Activated naive CD8-positive, alpha-beta T cell treated with anti-CD3 and anti-CD28 coated beads for 36 hours (primary cell): ENCODE measurements at regions not wholly inside any gene's neighbourhood (a gene's known extent, or its start where the extent isn't known, plus 50 kb on each side); places are given as distances from the start of the nearest gene placed in this dataset.

ENCODE experiments used
- DNase-seq: peaks from one replicate; pipeline ENCODE4 v3.0.0; 2021
- H3K27ac Mint-ChIP-seq: one replicate; pipeline ENCODE4 v1.8.0; 2022; ENCODE audit warnings: mild to moderate bottlenecking, moderate library complexity, mixed read lengths
- H3K27me3 Mint-ChIP-seq: one replicate; pipeline ENCODE4 v1.8.0; 2022; ENCODE audit warnings: mild to moderate bottlenecking, mixed read lengths
- H3K36me3 Mint-ChIP-seq: one replicate; pipeline ENCODE4 v1.8.0; 2021; ENCODE audit warnings: mild to moderate bottlenecking, mixed read lengths
- H3K4me1 Mint-ChIP-seq: one replicate; pipeline ENCODE4 v1.8.0; 2021; ENCODE audit warnings: mixed read lengths
- H3K4me3 Mint-ChIP-seq: one replicate; pipeline ENCODE4 v1.8.0; 2022; ENCODE audit warnings: mild to moderate bottlenecking, moderate library complexity, mixed read lengths
- H3K9me3 Mint-ChIP-seq: one replicate; pipeline ENCODE4 v1.8.0; 2022; ENCODE audit warnings: mixed read lengths

DNA sequence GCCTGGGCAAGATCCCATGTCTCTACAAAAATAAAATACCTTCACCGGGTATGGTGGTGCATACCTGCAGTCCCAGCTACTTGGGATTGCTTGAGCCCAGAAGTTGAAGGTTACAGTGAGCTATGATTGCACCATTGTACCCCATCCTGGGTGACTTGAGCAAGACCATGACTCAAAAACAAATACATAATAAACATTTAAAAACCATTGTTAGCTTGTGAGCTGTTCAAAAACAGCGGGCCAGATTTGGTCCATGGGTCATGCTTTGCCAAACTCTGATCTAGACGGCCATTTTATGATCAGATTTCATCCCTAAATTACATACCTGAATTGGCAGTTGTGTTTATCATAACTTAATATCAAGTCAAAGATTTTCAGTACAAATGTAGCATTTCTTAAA, 76.0 kb upstream of the GPM6B start:
- Mint-ChIP-seq H3K27me3 (no peaks in the 10 kb centered on the region), H3K27ac (no peak overlapping the region), H3K9me3 (no peaks in the 10 kb centered on the region), H3K36me3 (no peaks in the 10 kb centered on the region), H3K4me1 (no peaks in the 10 kb centered on the region), H3K4me3 (no peak overlapping the region)
- no peak for DNase-seq

DNA sequence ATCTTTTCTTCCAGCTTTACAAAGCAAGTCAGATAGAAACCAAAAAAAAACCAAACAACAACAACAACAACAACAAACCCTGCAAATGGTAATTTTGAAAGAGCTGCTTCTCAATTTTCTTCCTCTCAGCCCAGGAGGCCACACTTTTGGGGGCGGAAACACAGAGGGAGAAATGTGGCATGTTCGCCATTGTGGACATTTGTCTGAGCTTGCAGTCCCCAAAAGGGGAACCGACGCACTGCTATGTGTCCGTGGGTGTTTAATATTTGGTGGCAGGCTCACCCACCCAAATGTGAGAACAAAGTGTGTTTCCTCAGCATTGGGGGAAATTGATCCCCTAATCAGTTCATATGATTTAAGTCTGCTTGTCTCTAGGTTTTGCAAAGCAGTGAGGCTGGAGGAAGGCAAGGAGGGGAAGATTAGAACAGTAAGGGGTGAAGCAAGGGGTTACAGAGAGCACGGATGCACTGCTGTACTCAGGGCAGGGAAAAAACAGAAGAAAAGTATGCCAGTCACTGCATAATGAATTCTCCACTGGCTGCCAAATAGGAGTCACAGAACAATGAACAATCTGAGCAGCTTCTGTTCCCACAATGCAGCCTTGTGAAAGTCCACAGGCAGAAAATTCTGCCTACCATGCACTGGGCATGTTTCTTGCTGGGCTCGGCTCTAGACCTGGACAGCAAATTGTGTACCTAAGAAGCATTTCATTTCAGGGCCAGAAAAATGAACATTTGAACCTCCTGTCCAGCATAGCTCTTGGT, 74.7 kb upstream of the GPM6B start:
- DNase-seq = no peak
- no peaks in the 10 kb centered on the region for H3K36me3 Mint-ChIP-seq
- no peaks in the 10 kb centered on the region for H3K4me1 Mint-ChIP-seq
- no peak overlapping the region for H3K27ac Mint-ChIP-seq
- no peaks in the 10 kb centered on the region for H3K9me3 Mint-ChIP-seq
- H3K27me3 Mint-ChIP-seq = no peaks in the 10 kb centered on the region
- no peak overlapping the region for H3K4me3 Mint-ChIP-seq

GRCh38 chrX:13890806-13891205, 73.9 kb upstream of the GPM6B start:
- H3K27me3 Mint-ChIP-seq = no peaks in the 10 kb centered on the region
- H3K4me1 Mint-ChIP-seq = no peaks in the 10 kb centered on the region
- DNase-seq = no peak
- H3K4me3 Mint-ChIP-seq = no peak overlapping the region
- H3K9me3 Mint-ChIP-seq = no peaks in the 10 kb centered on the region
- H3K27ac Mint-ChIP-seq = no peak overlapping the region
- H3K36me3 Mint-ChIP-seq = no peaks in the 10 kb centered on the region

DNA sequence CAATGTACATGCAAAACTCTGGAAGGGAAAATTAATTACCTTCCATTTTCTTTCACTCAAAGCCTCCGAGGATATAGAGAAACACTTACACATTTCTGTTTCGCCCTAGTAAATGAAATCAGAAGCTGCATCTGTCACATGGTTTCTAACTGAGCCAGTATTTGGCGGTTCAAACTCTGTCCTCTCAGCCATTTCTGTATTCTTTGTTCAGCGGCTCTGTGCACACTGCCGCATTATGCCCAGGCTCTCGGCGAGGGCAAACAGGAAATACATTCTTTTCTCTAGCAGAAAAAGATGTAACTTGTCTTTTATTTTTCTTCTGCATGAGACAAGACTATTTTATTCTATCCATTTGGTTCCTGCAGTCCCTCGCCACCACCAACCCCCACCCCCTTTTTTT, 71.4 kb upstream of the GPM6B start:
- Mint-ChIP-seq H3K27me3 (no peaks in the 10 kb centered on the region), H3K9me3 (no peaks in the 10 kb centered on the region), H3K4me1 (no peaks in the 10 kb centered on the region), H3K36me3 (no peaks in the 10 kb centered on the region), H3K27ac (no peak overlapping the region), H3K4me3 (no peak overlapping the region)
- DNase-seq = no peak

DNA sequence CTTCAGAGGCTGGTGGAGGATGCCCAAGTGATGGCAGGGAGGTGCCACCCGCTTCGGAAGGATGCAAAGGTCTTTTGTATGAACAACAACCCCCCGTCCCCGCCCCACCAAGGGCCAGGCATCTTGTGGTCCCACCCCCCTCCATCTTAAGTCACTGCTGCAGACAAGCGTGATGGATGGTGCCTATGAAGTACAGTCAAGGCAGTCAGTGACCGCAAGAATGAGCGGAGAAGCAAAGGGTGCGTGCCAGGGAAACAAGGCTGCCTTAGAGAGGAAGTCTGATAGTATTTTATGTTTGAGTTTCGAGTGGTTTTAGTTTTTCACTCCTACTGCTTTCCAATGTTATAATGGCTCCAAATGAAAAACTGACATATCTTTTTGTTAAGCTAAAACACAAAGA, 68.7 kb upstream of the GPM6B start:
- no peaks in the 10 kb centered on the region for H3K4me1 Mint-ChIP-seq
- no peak overlapping the region for H3K4me3 Mint-ChIP-seq
- no peaks in the 10 kb centered on the region for H3K27me3 Mint-ChIP-seq
- H3K27ac Mint-ChIP-seq = no peak overlapping the region
- H3K9me3 Mint-ChIP-seq = no peaks in the 10 kb centered on the region
- H3K36me3 Mint-ChIP-seq = no peaks in the 10 kb centered on the region
- no peak for DNase-seq

GRCh38 chrX:13876652-13877051, 59.8 kb upstream of the GPM6B start:
- H3K4me1 Mint-ChIP-seq = no peaks in the 10 kb centered on the region
- H3K4me3 Mint-ChIP-seq = no peak overlapping the region
- H3K27me3 Mint-ChIP-seq = peaks cover 4% of the 10 kb centered on the region

DNA sequence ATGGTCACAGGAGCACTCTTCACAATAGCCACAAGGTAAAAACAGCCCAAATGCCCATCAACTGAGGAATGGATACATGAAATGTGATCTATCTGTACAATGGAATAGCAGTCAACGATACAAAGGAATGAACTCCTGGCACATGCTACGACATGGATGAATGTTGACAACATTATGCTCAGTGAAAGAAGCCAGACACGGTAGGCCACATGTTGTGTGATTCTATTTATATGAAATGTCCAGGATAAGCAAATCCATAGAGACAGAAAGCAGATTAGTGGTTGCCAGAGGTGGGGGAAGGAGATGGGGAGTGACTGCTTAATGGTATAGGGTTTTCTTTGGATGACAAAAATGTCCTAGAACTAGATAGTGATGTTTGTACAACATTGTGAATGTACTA, 58.7 kb upstream of the GPM6B start:
- no peaks in the 10 kb centered on the region for H3K36me3 Mint-ChIP-seq
- no peaks in the 10 kb centered on the region for H3K9me3 Mint-ChIP-seq
- no peak overlapping the region for H3K4me3 Mint-ChIP-seq

More at GRCh38 chrX:13876652-13877051, 59.8 kb upstream of the GPM6B start:
- H3K27ac Mint-ChIP-seq = no peak overlapping the region
- H3K9me3 Mint-ChIP-seq = no peaks in the 10 kb centered on the region
- no peak for DNase-seq
- H3K36me3 Mint-ChIP-seq = no peaks in the 10 kb centered on the region

DNA sequence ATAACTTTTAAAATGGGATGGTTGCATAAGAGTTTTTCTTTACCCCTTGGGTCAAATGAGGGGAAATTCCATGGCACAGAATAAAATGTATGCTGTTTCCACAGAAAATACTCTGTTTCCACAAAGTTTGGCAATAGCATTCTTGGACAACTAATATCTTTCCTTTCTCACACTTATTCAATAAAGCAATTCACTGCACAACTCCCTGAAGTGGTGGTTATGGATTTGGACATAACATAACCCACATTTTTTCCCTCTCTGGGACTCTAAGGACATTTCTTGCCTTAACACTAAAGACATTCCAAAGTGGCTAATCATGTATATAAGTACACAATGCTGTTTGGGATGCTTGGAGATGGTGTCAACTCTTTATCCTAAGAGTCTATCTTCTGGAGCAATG, 51.7 kb upstream of the GPM6B start:
- Mint-ChIP-seq H3K36me3 (no peaks in the 10 kb centered on the region), H3K27ac (no peak overlapping the region), H3K27me3 (peaks cover 4% of the 10 kb centered on the region), H3K4me3 (no peak overlapping the region), H3K4me1 (no peaks in the 10 kb centered on the region), H3K9me3 (no peaks in the 10 kb centered on the region)
- no peak for DNase-seq

More for the DNA sequence above, 58.7 kb upstream of the GPM6B start:
- Mint-ChIP-seq H3K27ac (no peak overlapping the region), H3K27me3 (peaks cover 4% of the 10 kb centered on the region), H3K4me1 (no peaks in the 10 kb centered on the region)
- no peak for DNase-seq
